ENCODE measurements at regions not wholly inside any gene's neighbourhood (a gene's known extent, or its start where the extent isn't known, plus 50 kb on each side); places are given as distances from the start of the nearest gene placed in this dataset.
"Not testable (repeated sequence)": the region's sequence is repeated elsewhere in the genome, so short reads cannot be mapped to it uniquely, and the experiment has no call there.

DNA sequence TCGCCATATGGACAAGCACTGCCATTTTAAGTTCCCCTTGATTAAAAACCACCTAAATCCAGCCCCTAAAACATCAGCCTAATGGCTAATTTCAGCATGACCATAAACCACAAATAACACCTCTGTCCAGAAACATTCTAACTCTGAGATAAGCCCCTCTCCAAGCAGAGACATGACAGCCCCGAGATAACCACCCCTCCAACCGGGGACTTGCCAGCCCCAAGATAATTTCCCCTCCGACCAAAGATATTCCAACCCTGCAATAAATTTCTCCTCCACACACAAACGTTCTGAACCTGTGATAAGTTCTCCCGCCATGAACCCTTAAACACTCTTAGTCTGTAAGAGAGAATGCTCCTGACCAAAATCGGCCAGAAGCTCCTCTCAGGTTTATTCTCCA, 586.8 kb downstream of the EDEM1 start:
- DNase-seq (ENCODE audit: low spot score, unreplicated experiment) = no peak
- Mint-ChIP-seq H3K27ac (no peak overlapping the region), H3K4me3 (ENCODE audit: low read depth) (no peak overlapping the region), H3K27me3 (no peaks in the 10 kb centered on the region), H3K36me3 (ENCODE audit: insufficient read depth) (no peaks in the 10 kb centered on the region), H3K9me3 (ENCODE audit: low read depth) (peaks cover 15% of the 10 kb centered on the region), H3K4me1 (ENCODE audit: low read depth) (no peaks in the 10 kb centered on the region)
- no peak for TF ChIP-seq CTCF (IDR thresholded peaks at IDR 0.05; ENCODE audit: unreplicated experiment)

DNA sequence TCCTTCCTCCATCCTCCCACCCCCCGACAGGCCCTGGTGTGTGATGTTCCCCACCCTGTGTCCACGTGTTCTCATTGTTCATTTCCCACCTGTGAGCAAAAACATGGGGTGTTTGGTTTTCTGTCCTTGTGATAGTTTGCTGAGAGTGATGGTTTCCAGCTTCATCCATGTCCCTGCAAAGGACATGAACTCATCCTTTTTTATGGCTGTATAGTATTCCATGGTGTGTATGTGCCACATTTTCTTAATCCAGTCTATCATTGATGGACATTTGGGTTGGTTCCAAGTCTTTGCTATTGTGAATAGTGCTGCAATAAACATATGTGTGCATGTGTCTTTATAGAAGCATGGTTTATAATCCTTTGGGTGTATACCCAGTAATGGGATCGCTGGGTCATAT, 587.6 kb downstream of the EDEM1 start:
- H3K9me3 Mint-ChIP-seq (ENCODE audit: low read depth) = peaks cover 15% of the 10 kb centered on the region
- not testable (repeated sequence) for H3K36me3 Mint-ChIP-seq (ENCODE audit: insufficient read depth); H3K27me3 Mint-ChIP-seq; H3K4me1 Mint-ChIP-seq (ENCODE audit: low read depth); H3K27ac Mint-ChIP-seq; DNase-seq (ENCODE audit: low spot score, unreplicated experiment); H3K4me3 Mint-ChIP-seq (ENCODE audit: low read depth)

- H3K36me3 Mint-ChIP-seq (ENCODE audit: insufficient read depth) = no peaks in the 10 kb centered on the region
- TF ChIP-seq CTCF (IDR thresholded peaks at IDR 0.05; ENCODE audit: unreplicated experiment) = no peak
- no peaks in the 10 kb centered on the region for H3K4me1 Mint-ChIP-seq (ENCODE audit: low read depth)
- H3K4me3 Mint-ChIP-seq (ENCODE audit: low read depth) = no peak overlapping the region
- no peak for DNase-seq (ENCODE audit: low spot score, unreplicated experiment)
- no peaks in the 10 kb centered on the region for H3K9me3 Mint-ChIP-seq (ENCODE audit: low read depth)
- no peak overlapping the region for H3K27ac Mint-ChIP-seq
- H3K27me3 Mint-ChIP-seq = no peaks in the 10 kb centered on the region
These were observed 597.2 kb downstream of the EDEM1 start for GRCh38 chr3:5784690-5785089.

- Mint-ChIP-seq H3K9me3 (ENCODE audit: low read depth) (no peaks in the 10 kb centered on the region), H3K27ac (no peak overlapping the region), H3K4me3 (ENCODE audit: low read depth) (no peak overlapping the region), H3K36me3 (ENCODE audit: insufficient read depth) (no peaks in the 10 kb centered on the region), H3K27me3 (no peaks in the 10 kb centered on the region), H3K4me1 (ENCODE audit: low read depth) (no peaks in the 10 kb centered on the region)
- DNase-seq (ENCODE audit: low spot score, unreplicated experiment) = no peak
- TF ChIP-seq CTCF (IDR thresholded peaks at IDR 0.05; ENCODE audit: unreplicated experiment) = peak; percentile 45
These were observed 600.5 kb downstream of the EDEM1 start for GRCh38 chr3:5787861-5788488.

DNA sequence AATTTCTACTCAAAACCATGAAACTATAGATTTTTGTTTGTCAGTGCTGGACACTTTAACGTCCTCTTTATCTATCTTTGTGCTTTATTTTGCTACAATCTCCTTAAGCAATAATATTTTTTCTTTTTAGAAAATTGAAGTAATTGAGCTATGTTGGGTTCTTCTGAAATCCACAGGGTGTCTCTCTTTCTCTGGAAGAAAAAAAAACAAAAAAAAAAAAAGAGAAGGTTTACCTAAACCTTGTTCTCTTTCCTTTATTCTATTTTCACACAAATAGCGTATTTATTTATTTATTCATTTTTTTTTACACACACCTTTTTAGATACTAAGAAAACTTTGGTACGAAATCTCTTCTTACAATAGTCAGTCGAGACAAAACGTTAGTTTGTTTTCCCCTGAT, 601.0 kb downstream of the EDEM1 start:
- TF ChIP-seq CTCF (IDR thresholded peaks at IDR 0.05; ENCODE audit: unreplicated experiment) = no peak
- no peaks in the 10 kb centered on the region for H3K36me3 Mint-ChIP-seq (ENCODE audit: insufficient read depth)
- no peaks in the 10 kb centered on the region for H3K4me1 Mint-ChIP-seq (ENCODE audit: low read depth)
- no peak overlapping the region for H3K4me3 Mint-ChIP-seq (ENCODE audit: low read depth)
- no peak overlapping the region for H3K27ac Mint-ChIP-seq
- no peaks in the 10 kb centered on the region for H3K27me3 Mint-ChIP-seq
- no peaks in the 10 kb centered on the region for H3K9me3 Mint-ChIP-seq (ENCODE audit: low read depth)
- no peak for DNase-seq (ENCODE audit: low spot score, unreplicated experiment)

DNA sequence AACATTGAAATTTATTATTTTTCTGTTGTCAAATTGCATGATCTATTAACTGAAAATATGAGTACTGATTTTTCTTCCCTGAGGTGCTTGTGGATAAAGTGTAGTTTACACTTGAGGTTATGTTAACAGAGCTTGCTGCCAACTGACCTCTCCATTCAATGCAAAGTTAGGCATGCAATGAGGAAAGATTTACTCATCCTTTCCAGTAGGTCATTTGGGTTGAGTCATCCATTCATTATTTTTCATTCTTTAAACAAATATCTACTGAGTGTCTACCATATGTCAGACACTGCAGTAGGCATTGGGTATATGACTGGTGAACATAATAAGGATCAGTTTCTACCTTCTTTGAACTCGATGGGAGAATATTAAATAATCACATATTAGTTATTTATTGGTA, 604.1 kb downstream of the EDEM1 start:
- Mint-ChIP-seq H3K4me1 (ENCODE audit: low read depth) (no peaks in the 10 kb centered on the region), H3K36me3 (ENCODE audit: insufficient read depth) (no peaks in the 10 kb centered on the region), H3K9me3 (ENCODE audit: low read depth) (peaks cover 3% of the 10 kb centered on the region), H3K27ac (no peak overlapping the region), H3K27me3 (no peaks in the 10 kb centered on the region), H3K4me3 (ENCODE audit: low read depth) (no peak overlapping the region)
- no peak for DNase-seq (ENCODE audit: low spot score, unreplicated experiment)
- no peak for TF ChIP-seq CTCF (IDR thresholded peaks at IDR 0.05; ENCODE audit: unreplicated experiment)
